Omental fat pad (tissue), 3 donors: ENCODE measurements at regions not wholly inside any gene's neighbourhood (a gene's known extent, or its start where the extent isn't known, plus 50 kb on each side); places are given as distances from the start of the nearest gene placed in this dataset.

Source experiments
- ATAC-seq: fragments of 150-250 bp; one replicate; pipeline ENCODE4 v1.9.1; 2016; ENCODE audit warnings: mild to moderate bottlenecking, moderate library complexity; ENCODE audit not compliant: low FRiP score
- DNase-seq: peaks from one replicate; pipeline ENCODE4 v3.0.0-alpha.2; 2019; ENCODE audit warnings: low spot score
- TF ChIP-seq, protein P1 (sequence below), 3 donors: fragments of 450-650 bp; IDR thresholded peaks; one replicate each; pipeline ENCODE4 v1.5.1; 2016 to 2017; ENCODE audit warnings: antibody characterized with exemption in 3 of 3, mild to moderate bottlenecking in 3 of 3, moderate library complexity in 2 of 3

DNA sequence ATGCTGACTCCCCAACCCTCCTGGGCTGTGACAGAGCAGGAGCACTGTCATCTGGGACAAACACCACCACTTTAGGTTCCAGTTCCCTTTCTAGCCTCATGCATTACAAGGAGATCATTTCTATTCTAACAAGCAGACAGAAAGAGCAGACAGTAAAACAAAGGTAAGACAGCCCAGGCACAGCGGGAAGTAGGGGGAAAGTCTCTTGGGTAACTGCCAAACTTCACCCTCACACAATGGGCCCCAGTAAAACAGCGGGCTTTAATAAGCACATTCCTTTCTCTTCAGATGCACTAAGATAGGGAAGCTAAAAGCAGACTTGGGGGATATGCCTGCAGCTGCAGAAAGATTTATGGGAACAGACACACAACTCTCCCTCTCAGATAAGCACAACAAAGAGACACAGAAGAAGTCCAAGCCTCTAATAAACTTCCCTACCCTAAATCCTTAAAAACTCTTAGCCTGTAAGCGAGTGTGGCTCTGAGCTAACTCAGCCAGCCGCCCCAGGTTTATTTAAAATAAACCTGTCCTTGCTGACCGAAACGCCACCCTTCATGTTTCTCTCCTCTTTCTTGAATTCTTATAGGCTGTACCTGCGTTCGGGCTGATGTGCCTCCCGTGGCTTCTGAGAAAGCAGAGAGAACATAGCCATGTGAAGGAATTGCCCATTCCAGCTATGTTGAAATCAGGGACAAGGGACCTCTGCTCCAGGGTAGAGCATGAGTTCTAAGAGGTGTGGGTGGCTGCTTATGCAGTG is 726.8 kb upstream of the DDX18 start:
- ATAC-seq: no peak

DNA sequence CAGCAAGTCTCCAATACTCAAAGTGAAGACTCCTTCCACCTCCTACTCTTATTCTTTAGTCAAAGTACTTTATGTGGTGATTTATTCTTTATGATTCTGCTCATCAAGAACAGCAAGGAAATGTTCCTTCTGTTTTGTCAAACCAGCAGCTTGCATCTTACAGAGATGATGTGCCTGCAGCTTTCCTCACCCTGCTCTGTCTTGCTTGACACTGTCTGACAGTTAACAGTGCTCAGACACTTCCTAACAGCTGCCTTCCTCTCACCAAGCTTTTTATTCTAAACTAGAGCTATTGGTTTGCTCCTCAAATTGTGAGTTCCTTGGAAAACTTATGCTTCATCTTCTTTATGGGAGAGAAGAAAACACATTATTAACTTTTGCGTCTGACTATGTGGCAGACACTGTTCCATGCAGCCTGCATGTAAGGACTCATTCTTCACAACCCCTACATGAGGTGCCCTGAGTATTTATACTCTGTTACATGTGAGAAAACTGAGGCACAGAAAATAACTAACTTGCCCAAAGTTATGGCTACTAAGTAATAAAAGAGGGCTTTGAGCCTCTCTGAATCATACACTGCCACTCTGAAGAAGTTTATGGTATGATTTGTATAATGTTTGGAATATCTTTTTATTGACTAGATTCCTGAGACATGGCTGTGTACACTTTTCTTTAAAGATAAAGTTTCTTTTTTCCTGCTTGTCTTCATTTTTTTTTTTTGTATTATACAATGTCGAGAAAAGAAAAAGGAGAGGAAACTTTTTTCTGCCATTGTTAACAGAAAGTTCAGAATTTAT is 723.3 kb upstream of the DDX18 start:
- TF ChIP-seq, protein P1, sequence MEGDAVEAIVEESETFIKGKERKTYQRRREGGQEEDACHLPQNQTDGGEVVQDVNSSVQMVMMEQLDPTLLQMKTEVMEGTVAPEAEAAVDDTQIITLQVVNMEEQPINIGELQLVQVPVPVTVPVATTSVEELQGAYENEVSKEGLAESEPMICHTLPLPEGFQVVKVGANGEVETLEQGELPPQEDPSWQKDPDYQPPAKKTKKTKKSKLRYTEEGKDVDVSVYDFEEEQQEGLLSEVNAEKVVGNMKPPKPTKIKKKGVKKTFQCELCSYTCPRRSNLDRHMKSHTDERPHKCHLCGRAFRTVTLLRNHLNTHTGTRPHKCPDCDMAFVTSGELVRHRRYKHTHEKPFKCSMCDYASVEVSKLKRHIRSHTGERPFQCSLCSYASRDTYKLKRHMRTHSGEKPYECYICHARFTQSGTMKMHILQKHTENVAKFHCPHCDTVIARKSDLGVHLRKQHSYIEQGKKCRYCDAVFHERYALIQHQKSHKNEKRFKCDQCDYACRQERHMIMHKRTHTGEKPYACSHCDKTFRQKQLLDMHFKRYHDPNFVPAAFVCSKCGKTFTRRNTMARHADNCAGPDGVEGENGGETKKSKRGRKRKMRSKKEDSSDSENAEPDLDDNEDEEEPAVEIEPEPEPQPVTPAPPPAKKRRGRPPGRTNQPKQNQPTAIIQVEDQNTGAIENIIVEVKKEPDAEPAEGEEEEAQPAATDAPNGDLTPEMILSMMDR (IDR thresholded peaks at IDR 0.05): no peak
- DNase-seq (no peak), ATAC-seq (no peak)

More for the DNA sequence above, 726.8 kb upstream of the DDX18 start:
- no peak for DNase-seq
- TF ChIP-seq, protein P1 (IDR thresholded peaks at IDR 0.05): no peak

DNA sequence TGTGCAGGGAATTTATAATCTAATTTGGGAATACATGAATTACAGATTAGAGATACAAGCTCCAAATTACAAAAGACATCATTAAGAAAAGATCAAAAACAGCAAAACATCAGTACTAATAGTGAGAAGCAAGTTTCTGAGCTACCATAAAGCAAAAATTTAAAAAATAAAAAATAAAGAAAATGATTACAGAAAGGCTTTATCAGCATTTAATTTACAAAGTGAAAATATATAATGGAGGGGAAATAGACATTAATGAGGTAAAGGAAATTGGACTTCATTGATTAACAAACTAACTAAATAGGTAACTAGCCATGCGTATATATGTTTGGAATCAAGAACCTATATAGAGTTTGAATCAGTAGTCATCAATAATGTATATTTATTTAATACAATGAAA is 712.9 kb upstream of the DDX18 start:
- ATAC-seq (no peak), DNase-seq (no peak)
- TF ChIP-seq, protein P1 (IDR thresholded peaks at IDR 0.05): no peak

DNA sequence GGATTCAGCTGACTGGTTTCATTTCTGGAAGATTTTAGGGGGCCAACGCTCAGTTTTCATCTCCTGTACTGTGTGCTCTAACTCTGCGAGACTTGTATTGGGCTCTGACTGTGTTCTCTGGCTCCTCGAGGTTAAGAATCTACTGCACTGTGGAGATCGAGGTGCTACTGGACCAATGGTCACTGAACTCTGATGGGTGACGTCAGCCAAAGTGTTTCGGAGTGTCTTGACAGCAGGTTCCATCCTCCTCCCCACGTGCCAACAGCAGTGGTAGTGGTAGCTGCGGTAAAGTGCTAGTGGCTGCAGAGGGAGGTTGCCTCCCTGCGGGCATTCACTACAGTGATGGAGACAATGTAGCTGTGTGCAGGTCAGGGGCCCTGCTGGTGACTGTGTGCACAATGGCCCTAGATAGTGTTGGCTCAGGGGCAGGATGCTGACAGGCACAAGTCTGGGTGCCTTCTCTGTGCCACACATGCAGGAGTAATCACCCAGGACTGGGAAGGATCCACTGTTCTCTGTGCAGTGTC is 705.7 kb upstream of the DDX18 start:
- no peak for ATAC-seq
- DNase-seq: no peak
- TF ChIP-seq, protein P1 (IDR thresholded peaks at IDR 0.05): no peak

DNA sequence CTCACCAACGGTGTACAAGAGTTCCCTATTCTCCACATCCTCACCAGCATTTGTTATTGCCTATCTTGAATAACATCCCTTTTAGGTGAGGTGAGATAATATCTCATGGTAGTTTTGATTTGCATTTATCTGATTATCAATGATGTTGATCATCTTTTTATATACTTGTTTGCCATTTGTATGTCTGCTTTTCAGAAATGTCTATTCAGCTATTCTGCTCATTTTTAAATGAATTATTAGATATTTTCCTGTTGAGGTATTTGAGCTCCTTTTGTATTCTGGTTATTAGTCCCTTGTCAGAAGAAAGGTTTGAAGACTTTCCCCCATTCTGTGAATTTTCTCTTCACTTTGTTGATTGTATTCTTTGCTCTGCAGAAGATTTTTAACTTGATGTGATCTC is 695.5 kb upstream of the DDX18 start:
- TF ChIP-seq, protein P1 (IDR thresholded peaks at IDR 0.05): no peak
- DNase-seq (no peak), ATAC-seq (no peak)

DNA sequence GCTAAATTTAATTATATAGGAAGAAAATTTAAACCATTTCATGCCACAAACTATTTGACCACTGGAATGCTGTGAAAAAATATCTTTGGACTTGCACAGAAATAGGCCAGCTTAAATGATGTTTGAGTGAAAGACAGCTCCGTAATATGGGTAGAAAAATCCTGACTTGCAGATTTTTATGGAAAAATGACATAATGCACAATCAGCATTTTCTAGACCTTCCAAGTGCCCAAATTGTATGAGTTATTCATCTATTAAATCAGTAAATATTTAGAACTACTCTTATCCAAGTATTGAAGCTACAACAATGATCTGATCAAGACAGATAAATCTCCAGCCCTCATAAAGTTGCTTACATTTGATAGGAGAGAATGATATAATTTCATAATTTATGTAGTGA is 691.1 kb upstream of the DDX18 start:
- no peak for DNase-seq

More for the DNA sequence above, 691.1 kb upstream of the DDX18 start:
- ATAC-seq: no peak
- TF ChIP-seq, protein P1 (IDR thresholded peaks at IDR 0.05): no peak
